Skeletal muscle tissue (tissue), 3 donors: ENCODE measurements at regions not wholly inside any gene's neighbourhood (a gene's known extent, or its start where the extent isn't known, plus 50 kb on each side); places are given as distances from the start of the nearest gene placed in this dataset.
"Not testable (repeated sequence)": the region's sequence is repeated elsewhere in the genome, so short reads cannot be mapped to it uniquely, and the experiment has no call there.

Source experiments
- H3K27ac ChIP-seq: one replicate; pipeline ENCODE4 v1.7.0; 2013; ENCODE audit warnings: mild to moderate bottlenecking, low read depth, low read length, inconsistent platforms
- H3K27me3 ChIP-seq, 3 donors: one replicate each; pipeline ENCODE4 v1.7.0; 2013; ENCODE audit warnings: low read length in 3 of 3; ENCODE audit not compliant: control insufficient read depth in 3 of 3, insufficient read depth in 3 of 3
- H3K36me3 ChIP-seq, 3 donors: one replicate each; pipeline ENCODE4 v1.7.0; 2013; ENCODE audit warnings: low read length in 3 of 3; ENCODE audit not compliant: control insufficient read depth in 3 of 3, insufficient read depth in 3 of 3
- H3K4me1 ChIP-seq, 3 donors: one replicate each; pipeline ENCODE4 v1.7.0; 2013; ENCODE audit warnings: low read length in 3 of 3, mild to moderate bottlenecking in 3 of 3; ENCODE audit not compliant: control insufficient read depth in 3 of 3, insufficient read depth in 3 of 3
- H3K4me3 ChIP-seq, 3 donors: one replicate each; pipeline ENCODE4 v1.7.0; 2013; ENCODE audit warnings: low read length in 3 of 3
- H3K9ac ChIP-seq, 3 donors: one replicate each; pipeline ENCODE4 v1.7.0; 2013; ENCODE audit warnings: low read length in 3 of 3, mild to moderate bottlenecking in 3 of 3, moderate library complexity in 2 of 3, low read depth in 1 of 3
- H3K9me3 ChIP-seq, 3 donors: one replicate each; pipeline ENCODE4 v1.7.0; 2013; ENCODE audit warnings: low read length in 3 of 3; ENCODE audit not compliant: control insufficient read depth in 3 of 3
- donor health status: Osteomylitis.

- H3K27me3 ChIP-seq = peaks cover 23 to 25% (median 25%) of the 10 kb centered on the region in 3 donors
- H3K9me3 ChIP-seq, H3K27ac ChIP-seq, H3K9ac ChIP-seq, H3K4me3 ChIP-seq, H3K36me3 ChIP-seq, H3K4me1 ChIP-seq: not testable (repeated sequence)
Observed at GRCh38 chr7:66506703-66507102, 122.0 kb upstream of the KCTD7 start.

GRCh38 chr7:66507764-66508296 is 120.9 kb upstream of the KCTD7 start:
- Histone ChIP-seq H3K4me1 (peaks cover 0 to 2% (median 0%) of the 10 kb centered on the region in 3 donors), H3K36me3 (no peaks in the 10 kb centered on the region), H3K9ac (no peak overlapping the region)

GRCh38 chr7:66508431-66508830 is 120.2 kb upstream of the KCTD7 start:
- no peaks in the 10 kb centered on the region for H3K36me3 ChIP-seq
- H3K27me3 ChIP-seq = peaks cover 21 to 27% (median 25%) of the 10 kb centered on the region in 3 donors
- no peak overlapping the region for H3K4me3 ChIP-seq
- H3K9ac ChIP-seq = no peak overlapping the region
- H3K9me3 ChIP-seq = no peaks in the 10 kb centered on the region
- H3K27ac ChIP-seq = no peak overlapping the region
- peaks cover 0 to 2% (median 0%) of the 10 kb centered on the region in 3 donors for H3K4me1 ChIP-seq

More at GRCh38 chr7:66507764-66508296, 120.9 kb upstream of the KCTD7 start:
- H3K4me3 ChIP-seq = no peak overlapping the region
- no peaks in the 10 kb centered on the region for H3K9me3 ChIP-seq
- H3K27ac ChIP-seq = no peak overlapping the region
- peaks cover 23 to 25% (median 25%) of the 10 kb centered on the region in 3 donors for H3K27me3 ChIP-seq

GRCh38 chr7:66514050-66514449 is 114.6 kb upstream of the KCTD7 start:
- peaks cover 3 to 13% (median 3%) of the 10 kb centered on the region in 3 donors for H3K27me3 ChIP-seq
- no peak overlapping the region for H3K27ac ChIP-seq
- no peaks in the 10 kb centered on the region for H3K36me3 ChIP-seq
- no peak overlapping the region for H3K4me3 ChIP-seq
- H3K9ac ChIP-seq = no peak overlapping the region
- H3K4me1 ChIP-seq = no peaks in the 10 kb centered on the region
- no peaks in the 10 kb centered on the region for H3K9me3 ChIP-seq

GRCh38 chr7:66517212-66517909 is 111.3 kb upstream of the KCTD7 start:
- H3K9me3 ChIP-seq = no peaks in the 10 kb centered on the region
- H3K9ac ChIP-seq = no peak overlapping the region
- H3K27ac ChIP-seq = no peak overlapping the region
- H3K4me1 ChIP-seq = no peaks in the 10 kb centered on the region
- H3K36me3 ChIP-seq = no peaks in the 10 kb centered on the region
- H3K4me3 ChIP-seq = no peak overlapping the region
- peaks cover 3 to 13% (median 3%) of the 10 kb centered on the region in 3 donors for H3K27me3 ChIP-seq

- no peak overlapping the region for H3K9ac ChIP-seq
- H3K36me3 ChIP-seq = no peaks in the 10 kb centered on the region
- no peak overlapping the region for H3K4me3 ChIP-seq
- H3K9me3 ChIP-seq = no peaks in the 10 kb centered on the region
- H3K4me1 ChIP-seq = no peaks in the 10 kb centered on the region
- peaks cover 3 to 9% (median 3%) of the 10 kb centered on the region in 3 donors for H3K27me3 ChIP-seq
- H3K27ac ChIP-seq = no peak overlapping the region
Observed at GRCh38 chr7:66518151-66518691, 110.5 kb upstream of the KCTD7 start.

- Histone ChIP-seq H3K36me3 (no peaks in the 10 kb centered on the region), H3K27ac (no peak overlapping the region), H3K9me3 (no peaks in the 10 kb centered on the region), H3K4me1 (no peaks in the 10 kb centered on the region), H3K9ac (no peak overlapping the region), H3K27me3 (peaks cover 0 to 4% (median 0%) of the 10 kb centered on the region in 3 donors), H3K4me3 (no peak overlapping the region)
Observed at GRCh38 chr7:66521675-66522074, 107.0 kb upstream of the KCTD7 start.

- Histone ChIP-seq H3K9me3 (no peaks in the 10 kb centered on the region), H3K4me3 (no peak overlapping the region), H3K9ac (no peak overlapping the region), H3K27ac (no peak overlapping the region), H3K27me3 (peaks cover 0 to 4% (median 0%) of the 10 kb centered on the region in 3 donors), H3K4me1 (no peaks in the 10 kb centered on the region), H3K36me3 (no peaks in the 10 kb centered on the region)
Observed at GRCh38 chr7:66522518-66522917, 106.2 kb upstream of the KCTD7 start.

GRCh38 chr7:66523409-66523808 is 105.3 kb upstream of the KCTD7 start:
- no peaks in the 10 kb centered on the region for H3K9me3 ChIP-seq
- no peak overlapping the region for H3K9ac ChIP-seq
- H3K4me3 ChIP-seq = no peak overlapping the region
- no peaks in the 10 kb centered on the region for H3K4me1 ChIP-seq
- no peaks in the 10 kb centered on the region for H3K27me3 ChIP-seq
- H3K27ac ChIP-seq = no peak overlapping the region
- no peaks in the 10 kb centered on the region for H3K36me3 ChIP-seq

GRCh38 chr7:66524738-66525137 is 103.9 kb upstream of the KCTD7 start:
- Histone ChIP-seq H3K4me1 (no peaks in the 10 kb centered on the region), H3K4me3 (no peak overlapping the region), H3K27me3 (no peaks in the 10 kb centered on the region), H3K36me3 (no peaks in the 10 kb centered on the region), H3K27ac (no peak overlapping the region), H3K9ac (no peak overlapping the region), H3K9me3 (no peaks in the 10 kb centered on the region)
